HG02938 (cell line): ENCODE measurements at regions not wholly inside any gene's neighbourhood (a gene's known extent, or its start where the extent isn't known, plus 50 kb on each side); places are given as distances from the start of the nearest gene placed in this dataset.

Experiments
- ATAC-seq: cut with Tn5 transposase; IDR thresholded peaks from one replicate; pipeline ENCODE4 v1.9.1; 2021; ENCODE audit warnings: mild to moderate bottlenecking, moderate library complexity; ENCODE audit not compliant: unreplicated experiment

DNA sequence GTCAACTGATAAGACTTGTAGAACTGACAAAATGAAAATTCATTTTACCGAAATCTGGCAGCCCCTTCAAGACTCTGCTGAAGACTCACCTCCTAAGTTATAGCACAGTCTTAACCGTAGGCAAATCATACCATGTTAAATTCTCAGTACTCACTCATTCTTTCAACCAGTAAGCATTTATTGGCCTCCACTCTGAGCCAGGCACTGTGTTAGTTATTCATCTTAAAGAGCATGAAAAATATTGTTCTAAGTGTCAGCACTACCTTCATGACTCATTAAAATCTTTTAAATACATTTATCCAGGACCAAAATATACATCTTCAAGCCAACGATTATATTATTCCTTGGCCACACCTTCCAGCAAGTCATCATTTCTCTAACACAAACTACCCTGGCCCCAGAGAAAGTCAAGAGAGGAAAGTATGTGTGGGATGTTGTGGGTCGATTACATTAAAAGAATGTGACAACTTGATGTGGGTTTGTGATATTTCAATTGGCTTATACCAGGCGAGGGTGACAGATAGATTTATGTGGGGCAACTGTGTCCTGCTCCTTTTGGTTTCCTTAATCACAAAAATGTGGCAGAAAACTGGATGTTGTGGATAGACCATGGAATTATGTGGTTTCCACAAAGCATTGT, 55.0 kb downstream of the TMEM30B start:
- no peak for ATAC-seq

DNA sequence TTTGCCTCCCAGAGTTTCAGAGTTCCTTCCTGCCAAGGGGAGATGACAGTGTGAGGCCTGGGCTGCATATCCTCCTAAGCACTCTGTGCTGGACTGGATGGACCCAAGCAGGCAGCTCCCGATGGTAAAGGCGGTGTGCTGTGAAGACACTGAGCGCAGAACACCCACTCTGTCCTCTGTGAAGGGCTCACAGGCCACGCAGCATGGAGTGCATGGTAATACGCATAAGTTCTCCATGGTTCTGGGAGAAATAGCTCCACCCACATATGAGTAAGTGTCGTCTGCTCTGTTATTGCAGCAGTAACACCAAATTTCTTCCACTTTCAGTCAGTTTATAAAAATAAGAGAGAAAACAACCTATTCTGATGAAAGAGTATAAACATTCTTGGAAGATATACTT, 55.8 kb downstream of the TMEM30B start:
- ATAC-seq: no peak

DNA sequence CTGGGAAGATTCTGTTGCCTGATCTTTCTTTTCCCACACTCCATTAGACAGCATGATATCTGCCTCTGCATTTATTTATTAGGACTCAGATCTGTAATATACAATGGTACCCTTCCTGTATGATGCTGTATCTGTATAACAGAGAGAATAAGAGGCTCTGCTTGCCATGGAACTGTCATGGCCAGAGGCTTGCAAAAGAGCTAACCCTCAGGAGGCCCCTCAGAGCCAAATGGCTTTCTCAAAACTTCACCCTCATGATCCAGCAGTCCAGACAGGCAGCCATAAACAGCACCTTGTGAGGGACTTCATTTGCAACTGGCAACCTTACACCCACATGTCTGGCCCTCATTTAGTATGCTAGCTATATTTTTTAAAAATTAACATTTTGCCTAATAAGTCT, 57.6 kb downstream of the TMEM30B start:
- no peak for ATAC-seq

DNA sequence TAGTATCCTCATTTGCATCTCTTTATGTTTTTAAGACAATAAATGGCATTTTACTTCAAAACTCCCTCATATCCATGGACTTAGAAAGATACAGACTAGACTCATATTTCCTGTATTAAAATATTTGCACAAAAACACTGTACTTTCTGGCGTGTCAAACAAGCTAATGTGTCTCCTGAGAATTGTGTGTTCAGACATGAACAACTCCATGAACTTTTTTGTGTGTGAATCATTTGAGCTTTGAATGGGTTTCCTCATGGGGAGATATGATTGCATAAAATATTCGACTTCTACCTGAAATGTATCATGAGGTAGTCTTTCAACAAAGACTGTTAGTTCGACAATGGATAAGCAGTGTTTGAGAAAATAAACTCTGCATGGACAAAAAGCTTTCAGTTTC, 58.8 kb downstream of the TMEM30B start:
- ATAC-seq: no peak

DNA sequence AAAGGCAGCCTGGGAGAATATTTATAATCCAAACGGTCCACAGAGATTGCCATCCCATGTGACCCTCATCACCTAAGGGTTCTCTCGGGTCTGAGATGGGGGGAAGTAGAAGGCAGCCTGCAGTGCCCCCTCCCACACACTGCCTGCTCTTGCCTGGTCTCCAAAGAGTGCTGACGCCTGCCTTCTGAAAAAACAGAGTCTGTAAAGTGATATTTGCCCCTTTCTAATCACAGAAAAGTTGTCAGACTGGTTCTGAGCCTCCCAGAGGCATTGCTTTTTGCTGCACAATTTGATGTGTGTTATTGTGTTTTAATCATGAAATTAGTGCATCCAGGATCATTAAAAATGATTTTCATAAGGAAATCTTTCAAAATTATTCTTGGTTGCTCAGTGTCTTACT, 59.2 kb downstream of the TMEM30B start:
- ATAC-seq: no peak

DNA sequence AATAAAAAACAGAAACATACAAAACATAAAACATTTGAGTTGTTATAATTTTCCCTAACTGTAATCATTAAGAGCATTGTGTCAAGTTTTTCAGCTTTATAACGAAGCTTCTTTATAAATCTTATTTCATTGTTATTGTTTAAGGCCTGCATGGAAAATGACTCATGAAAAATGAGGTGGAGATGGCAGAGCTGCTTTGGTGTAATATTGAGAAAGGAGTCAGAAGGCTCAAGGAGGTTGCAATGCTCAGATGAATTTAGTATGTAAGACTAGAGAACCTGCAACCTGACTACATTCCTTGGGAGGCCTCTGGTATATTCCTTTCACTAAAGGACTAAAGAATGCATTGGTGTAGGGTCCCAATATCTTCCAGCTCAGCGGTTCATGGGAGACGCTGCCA, 61.5 kb downstream of the TMEM30B start:
- ATAC-seq: no peak

DNA sequence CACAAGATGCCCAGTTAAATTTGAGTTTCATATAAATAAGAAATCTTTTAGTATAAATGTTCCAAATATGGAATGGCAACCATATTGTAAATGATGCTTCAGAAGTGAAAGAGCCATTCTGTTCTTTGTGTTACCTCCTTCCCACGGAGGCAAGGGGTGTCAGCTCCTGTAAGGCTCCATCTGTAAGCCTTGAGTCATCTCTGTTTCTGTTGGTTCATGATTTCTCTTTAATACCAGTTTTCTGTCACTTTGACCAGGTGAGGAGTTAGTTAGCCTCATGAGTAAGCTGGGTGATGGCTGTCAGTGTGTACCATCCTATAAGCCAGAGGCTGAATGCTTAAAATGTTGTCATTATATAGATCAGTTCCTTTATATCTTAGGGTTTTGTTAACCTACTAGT, 61.9 kb downstream of the TMEM30B start:
- ATAC-seq: no peak

DNA sequence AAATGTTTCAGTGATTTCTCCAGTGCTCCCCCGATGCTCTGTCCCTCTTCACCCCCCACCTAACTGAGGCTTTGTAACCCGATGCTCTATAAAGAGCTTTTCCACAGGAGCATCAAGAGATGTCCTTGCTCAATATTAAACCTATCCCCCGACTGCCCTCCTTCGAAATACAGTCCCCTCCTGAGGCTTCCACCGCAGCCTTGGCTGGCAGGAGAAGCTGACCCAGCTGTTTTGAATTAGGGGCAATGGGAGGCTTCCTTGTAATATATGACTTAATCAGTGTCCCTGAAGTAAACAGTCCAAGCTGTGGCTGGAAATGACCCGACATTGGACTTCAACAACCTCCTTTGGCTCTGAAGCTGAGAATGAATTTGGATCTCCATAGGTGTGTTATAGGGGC, 62.4 kb downstream of the TMEM30B start:
- no peak for ATAC-seq

DNA sequence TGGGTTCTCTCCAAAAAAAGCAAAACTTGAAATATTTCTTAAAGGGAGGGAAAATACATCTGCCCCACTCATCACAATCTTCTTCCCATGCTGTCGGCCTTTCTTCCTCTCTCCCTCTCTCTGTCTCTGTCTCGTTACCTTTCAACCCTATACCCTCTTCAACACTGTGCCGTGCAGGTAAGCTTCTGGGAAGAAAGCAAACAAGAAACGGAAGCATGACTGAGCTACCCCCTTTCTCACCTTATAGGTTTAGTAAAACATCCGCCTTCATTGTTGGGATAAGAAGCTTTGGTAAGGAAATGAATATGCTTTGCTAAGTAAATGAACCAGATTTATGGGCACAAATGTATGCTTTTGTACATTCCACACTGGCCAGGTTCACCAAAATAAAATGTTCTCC, 63.0 kb downstream of the TMEM30B start:
- no peak for ATAC-seq

DNA sequence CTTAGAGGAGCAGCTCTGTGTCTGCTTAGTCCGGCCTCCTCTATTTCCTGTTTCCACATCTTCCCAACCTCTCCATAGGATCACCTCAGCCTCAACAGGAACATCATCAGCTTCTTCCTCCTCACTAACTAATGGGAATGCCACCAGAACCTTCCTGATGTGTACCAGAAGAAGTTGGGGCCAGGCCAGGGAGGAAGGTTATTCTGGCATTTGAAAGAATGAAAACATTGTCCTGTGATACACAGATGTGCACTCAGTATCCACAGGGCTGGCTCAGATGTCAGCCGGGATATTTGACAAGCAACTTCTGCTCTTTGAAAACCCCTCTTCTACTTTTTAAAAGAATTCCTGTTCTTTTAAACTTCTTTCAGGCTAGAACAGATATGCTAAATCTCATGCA, 63.6 kb downstream of the TMEM30B start:
- no peak for ATAC-seq

DNA sequence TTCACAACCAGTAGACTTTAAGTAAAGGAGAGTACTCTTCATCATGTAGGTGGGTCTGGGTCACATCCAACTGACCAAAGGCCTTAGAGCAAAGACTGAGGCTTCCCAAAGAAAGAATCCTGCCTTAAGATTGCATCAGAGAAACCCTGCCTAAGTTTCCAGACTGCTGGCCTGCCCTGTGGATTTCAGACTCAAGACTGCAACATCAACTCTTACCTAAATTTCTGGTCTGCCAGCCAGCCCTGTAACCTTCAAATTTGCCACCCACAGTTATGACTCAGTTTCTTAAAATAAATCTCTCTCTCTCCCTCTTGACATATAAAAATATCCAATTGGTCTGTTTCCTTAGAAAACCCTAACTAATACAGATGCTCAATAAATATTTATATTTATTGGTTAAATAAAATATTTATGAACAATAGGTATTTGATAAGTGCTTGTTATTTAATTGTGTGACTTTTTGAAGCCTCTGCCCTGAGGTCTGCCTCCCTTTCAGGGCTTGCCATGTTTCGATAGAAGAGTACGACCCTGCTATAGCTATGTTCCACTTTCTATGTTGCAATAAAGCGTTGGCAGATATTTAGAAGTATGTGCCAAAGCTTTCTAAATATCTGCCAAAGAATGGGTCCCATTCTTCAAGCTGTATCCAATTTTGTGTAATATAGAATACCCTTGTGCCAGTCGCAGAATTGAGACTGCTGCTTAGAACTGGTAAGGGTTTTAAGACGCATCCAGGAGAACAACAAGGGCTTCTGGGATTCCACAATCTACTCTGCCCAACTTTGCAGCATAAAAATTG, 65.7 kb downstream of the TMEM30B start:
- ATAC-seq: no peak

DNA sequence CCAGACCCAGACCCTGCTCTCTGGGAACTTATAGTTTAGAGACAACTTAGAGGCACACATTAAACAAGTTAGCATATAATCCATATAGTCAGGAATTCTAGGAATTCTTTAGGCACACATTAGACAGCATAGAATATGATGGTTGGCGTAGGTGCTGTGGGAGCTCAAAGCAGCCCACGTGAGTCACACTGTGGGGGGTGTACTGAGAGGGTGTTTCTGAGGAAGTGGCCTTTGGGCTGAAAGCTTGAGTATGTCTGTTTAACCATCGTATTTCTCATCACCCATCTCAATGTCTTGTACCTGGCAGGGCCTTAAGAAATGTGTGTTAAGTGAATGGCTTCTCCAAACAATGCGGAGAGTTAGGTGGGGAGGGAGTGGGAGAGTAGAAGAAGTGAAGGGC, 67.2 kb downstream of the TMEM30B start:
- ATAC-seq: no peak

DNA sequence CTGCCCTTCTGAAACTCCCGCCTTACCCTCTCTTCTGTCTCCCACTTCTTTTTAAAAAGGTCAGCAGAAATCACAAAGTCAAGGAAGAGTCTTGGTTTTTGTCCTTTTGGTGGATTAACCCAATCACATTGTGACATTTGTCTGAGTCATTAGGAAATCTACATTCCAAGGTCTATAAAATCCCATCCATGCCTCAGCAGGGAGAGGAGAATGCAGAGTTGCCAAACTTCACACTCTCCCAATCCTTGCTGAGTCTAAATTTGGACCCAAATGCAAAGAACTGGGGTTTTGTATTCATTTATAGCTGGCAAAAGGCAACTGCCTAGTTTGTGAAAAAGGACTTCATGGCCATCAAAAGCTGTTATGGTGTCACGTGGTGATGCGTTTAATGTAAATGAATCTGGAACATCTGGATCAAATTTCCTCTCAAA, 67.9 kb downstream of the TMEM30B start:
- no peak for ATAC-seq

DNA sequence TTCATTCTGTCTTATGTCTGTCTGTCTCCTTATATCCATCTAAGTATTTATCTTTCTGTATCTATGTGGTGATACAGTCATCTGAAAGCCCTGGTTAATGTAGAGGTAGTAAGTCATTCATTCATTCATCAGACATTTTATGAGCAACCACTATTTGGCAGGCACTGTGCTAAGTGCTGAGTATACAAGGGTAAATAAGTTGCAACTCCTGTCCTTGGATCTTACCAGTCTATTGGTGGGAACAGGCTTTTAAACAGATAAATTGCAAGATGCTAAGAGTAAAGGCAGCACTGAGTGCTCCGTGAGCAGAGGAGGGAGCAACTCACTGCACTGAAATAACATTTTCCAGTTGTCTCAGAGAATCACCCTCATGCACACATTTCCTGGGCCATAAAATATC, 68.6 kb downstream of the TMEM30B start:
- ATAC-seq: no peak

DNA sequence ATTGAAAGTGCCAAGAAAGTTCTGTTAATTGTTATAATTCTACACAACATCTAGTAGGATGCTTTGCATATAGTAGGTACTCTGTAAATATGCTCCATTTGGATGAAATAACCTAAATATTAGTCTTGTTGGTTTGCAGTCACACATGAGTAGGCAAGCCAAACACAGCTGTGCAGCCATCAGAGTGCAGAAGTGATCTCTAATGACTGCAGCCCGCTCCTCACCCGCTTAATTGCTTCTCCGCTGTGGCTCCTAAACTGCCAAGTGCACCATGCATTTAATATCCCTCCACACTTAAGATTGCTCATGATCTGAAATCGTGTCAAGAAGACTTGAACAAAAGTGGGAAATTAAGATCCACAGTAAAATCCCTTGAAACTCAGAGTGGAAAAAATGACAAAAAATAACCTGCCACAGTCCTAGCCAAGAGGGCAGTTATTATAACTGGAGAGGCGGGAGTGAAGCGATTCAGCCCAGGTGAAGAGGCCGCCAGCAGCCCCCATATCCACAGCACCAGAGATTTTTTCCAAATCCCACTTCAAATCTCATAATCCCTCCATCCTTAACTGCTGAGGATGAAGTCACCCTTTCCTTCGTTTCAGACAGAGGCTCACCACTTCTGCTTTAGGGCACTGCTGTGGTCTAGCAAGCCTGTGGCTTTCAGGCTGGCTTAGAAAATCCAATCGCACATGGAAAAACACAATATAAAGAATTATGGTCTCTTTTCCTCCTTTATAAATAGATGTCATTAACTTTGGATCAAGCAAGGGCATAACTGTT, 69.5 kb downstream of the TMEM30B start:
- ATAC-seq: no peak

DNA sequence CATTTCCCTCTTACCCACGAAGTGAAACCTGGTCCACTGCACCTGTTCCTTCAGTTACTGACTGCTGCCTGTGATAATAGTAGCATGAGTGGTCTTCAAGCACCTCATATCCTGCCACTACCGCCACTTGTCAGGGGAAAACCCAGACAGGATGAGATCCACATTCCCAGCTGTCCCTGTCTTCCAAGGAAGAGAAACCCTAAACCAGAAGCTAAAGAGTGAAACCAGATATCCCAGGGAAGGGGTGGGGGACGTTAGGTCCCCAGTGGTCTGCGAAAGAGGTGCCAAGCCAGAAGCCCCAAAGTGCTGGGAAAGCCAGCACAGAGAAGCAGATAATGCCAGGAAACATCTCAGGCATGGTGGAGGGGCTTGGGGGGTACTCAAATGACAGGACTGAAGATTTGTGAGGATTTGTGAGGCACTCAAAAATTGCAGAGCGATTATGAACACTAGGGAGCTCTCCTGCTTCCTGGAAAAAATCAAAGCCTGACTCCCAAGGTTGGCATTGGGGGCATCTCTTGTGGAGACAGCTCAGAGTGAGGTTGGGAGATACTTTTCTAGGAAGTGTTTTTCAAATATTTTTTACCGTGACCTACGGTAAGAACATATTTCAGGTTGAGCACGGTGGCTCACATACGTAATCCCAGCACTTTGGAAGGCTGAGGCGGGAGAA, 77.9 kb downstream of the TMEM30B start:
- ATAC-seq: no peak

DNA sequence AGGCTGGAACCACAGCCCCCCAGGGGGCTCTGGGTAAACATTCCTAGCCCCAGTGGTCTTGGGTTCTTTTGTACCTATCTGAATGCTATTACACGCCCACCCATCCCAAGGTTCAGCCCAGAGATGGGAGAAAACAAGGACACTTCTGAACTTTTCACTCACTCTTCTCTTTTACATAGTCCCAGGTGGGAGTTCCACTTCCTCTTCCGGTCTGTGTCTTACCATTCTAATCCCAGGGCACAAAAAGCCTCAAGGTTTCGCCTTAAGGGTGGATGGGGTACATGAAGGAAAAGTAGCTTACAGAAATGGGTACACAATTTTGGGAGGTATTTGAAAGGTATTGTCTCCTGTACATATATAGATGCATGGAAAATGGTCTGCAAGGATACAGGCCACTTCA, 79.0 kb downstream of the TMEM30B start:
- no peak for ATAC-seq

DNA sequence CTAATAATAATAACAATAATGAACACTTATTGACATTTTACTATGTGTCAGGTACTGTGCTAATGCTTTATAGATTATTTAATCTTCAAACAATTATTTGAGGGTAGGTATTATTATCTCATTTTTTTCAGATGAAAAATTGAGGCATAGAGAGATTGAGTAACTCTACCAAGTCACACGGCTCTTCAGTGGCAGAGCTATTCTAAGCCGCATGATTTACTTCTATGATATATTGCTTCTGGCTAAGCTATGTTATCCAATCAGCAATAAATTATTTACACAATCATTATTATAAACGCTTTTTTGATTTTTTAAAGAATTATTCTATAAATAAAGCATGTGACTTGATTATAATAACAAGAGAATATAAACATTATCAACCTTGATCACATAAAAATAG, 80.0 kb downstream of the TMEM30B start:
- no peak for ATAC-seq

DNA sequence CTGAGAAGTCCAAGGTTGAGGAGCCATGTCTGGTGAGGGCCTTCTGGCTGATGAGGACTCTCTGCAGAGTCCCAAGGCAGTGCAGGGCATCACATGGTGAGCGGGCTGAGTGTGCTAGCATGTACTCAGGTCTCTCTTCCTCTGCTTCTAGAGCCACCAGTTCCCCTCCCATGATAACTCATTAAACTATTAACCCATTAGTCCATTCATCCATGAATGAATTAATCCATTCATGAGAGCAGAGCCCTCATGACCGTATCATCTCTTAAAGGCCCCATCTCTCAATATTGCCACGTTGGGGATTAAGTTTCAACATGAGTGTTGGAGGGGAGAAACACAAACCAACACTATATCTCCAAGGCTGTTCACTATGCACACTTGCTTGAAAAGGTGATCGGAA, 83.7 kb downstream of the TMEM30B start:
- no peak for ATAC-seq

DNA sequence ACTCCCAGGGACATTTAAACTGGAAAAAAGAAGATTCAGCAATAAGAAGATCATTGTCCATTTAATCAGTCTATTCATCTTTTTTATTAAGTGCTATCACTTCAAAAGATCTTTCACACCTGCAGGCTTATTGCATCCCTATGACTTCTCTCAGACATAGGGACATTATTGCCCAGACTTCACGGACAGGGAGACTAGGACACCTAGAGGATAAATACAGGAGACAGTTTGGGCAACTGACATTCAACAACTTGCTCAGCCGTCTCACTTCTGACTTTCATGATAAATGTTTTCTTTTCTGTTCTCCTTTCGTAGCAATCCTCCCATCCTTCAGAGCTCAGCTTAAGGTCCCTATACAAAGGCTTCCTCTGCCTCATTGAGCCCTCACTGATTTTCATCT, 84.3 kb downstream of the TMEM30B start:
- no peak for ATAC-seq

DNA sequence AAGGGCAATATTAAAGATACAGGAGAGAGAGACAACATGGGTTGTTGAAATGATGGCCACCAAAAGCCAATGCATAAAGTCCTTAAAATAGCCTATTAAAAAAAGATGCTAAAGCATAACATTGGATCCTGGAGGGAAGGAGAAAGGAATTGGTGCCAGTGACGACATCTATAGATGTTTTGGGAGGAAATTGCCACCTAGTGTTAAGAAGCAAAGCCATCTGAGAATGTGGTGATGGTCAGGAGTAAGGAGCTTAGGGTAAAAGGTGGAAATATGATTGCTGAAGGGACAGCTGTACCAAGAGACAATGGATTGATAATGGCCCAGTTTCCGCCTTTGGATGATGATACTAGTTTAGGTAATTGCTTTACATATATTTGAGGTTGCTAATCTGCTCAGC, 85.1 kb downstream of the TMEM30B start:
- ATAC-seq: no peak
